ENCODE measurements at regions not wholly inside any gene's neighbourhood (a gene's known extent, or its start where the extent isn't known, plus 50 kb on each side); places are given as distances from the start of the nearest gene placed in this dataset.

- DNase-seq (ENCODE audit: extremely low read depth in 1 of 4, low spot score in 3 of 4) (no peak), ATAC-seq (no peak), FAIRE-seq (no peak)
- Histone ChIP-seq H3K79me2 (ENCODE audit: control insufficient read depth, insufficient read depth, low read length) (no peaks in the 10 kb centered on the region), H4K20me1 (replicated peaks; ENCODE audit: control insufficient read depth, insufficient read depth, low read length) (no peaks in the 10 kb centered on the region), H3K4me2 (ENCODE audit: insufficient read depth, low read length) (no peak overlapping the region), H3K27me3 (ENCODE audit: control insufficient read depth in 2 of 2, insufficient read depth in 2 of 2, low read length in 2 of 2) (no peaks in the 10 kb centered on the region), H3K9ac (ENCODE audit: insufficient read depth in 1 of 2, low read depth in 2 of 2, low read length in 2 of 2) (no peak overlapping the region), H3K9me3 (replicated peaks; ENCODE audit: control insufficient read depth, insufficient read depth, low read depth, low read length) (0 out of 2 replicates have a peak, but pooled peaks cover 2% of the 10 kb centered on the region), H2AFZ (ENCODE audit: low read depth, low read length) (no peak overlapping the region), H3K9me1 (ENCODE audit: control insufficient read depth, insufficient read depth, low read length) (no peaks in the 10 kb centered on the region), H3K27ac (ENCODE audit: extremely low read depth, low read depth, low read length) (no peak overlapping the region), H3K4me3 (no peak overlapping the region), H3K36me3 (ENCODE audit: control insufficient read depth, insufficient read depth, low read length) (no peaks in the 10 kb centered on the region), H3K4me1 (replicated peaks in 1 of 2; ENCODE audit: control insufficient read depth in 2 of 2, insufficient read depth in 2 of 2, low read length in 2 of 2) (no peaks in the 10 kb centered on the region)
- ChIA-PET POLR2A (no interaction called here), CTCF (ENCODE audit: low intra/inter-chr PET ratio) (no interaction called here)
- in situ Hi-C loops (cut with MboI) (no loop called here), intact Hi-C loops (cut with micrococcal nuclease) (no loop called here)
- no TSS peak for BruUV-seq (replicated peaks)
- TF ChIP-seq MEIS2 (IDR thresholded peaks at IDR 0.05; ENCODE audit: partially characterized antibody) (no peak), THRA (IDR thresholded peaks at IDR 0.05) (no peak), E2F5 (CRISPR knock-in tag; IDR thresholded peaks at IDR 0.05) (no peak), RBM15 (IDR thresholded peaks at IDR 0.05; ENCODE audit: insufficient read depth, low read length) (no peak), ZNF436 (CRISPR knock-in tag; IDR thresholded peaks at IDR 0.05) (no peak), EZH2 (IDR thresholded peaks at IDR 0.05; ENCODE audit: borderline replicate concordance, low read depth, low read length) (no peak), PPARD (CRISPR knock-in tag; IDR thresholded peaks at IDR 0.05) (no peak), TAF9B (IDR thresholded peaks at IDR 0.05; ENCODE audit: partially characterized antibody) (no peak), MEF2D (tag; conservative IDR thresholded peaks at IDR 0.05; ENCODE audit: low read depth) (no peak), RBM17 (IDR thresholded peaks at IDR 0.05; ENCODE audit: borderline replicate concordance, low read depth, low read length) (no peak), SETDB1 (IDR thresholded peaks at IDR 0.05; ENCODE audit: low read length) (no peak), XRCC3 (IDR thresholded peaks at IDR 0.05) (no peak), ZNF354B (CRISPR knock-in tag; IDR thresholded peaks at IDR 0.05) (no peak), KDM5B (IDR thresholded peaks at IDR 0.05; ENCODE audit: insufficient replicate concordance, low read depth, low read length) (no peak), MITF (IDR thresholded peaks at IDR 0.05) (no peak), NR2F6 (CRISPR knock-in tag; IDR thresholded peaks at IDR 0.05) (no peak), PRPF4 (IDR thresholded peaks at IDR 0.05; ENCODE audit: insufficient read depth, low read depth, low read length, poor library complexity, severe bottlenecking) (no peak)
- whole genome bisulfite sequencing (ENCODE audit: insufficient coverage, low coverage, missing lambda C conversion rate) = 5% methylated on average over 2 of the region's 2 CpGs
Measured at GRCh38 chr4:11179796-11180195, 248.9 kb downstream of the HS3ST1 start.
